Choroid plexus epithelial cell (primary cell): ENCODE measurements at regions not wholly inside any gene's neighbourhood (a gene's known extent, or its start where the extent isn't known, plus 50 kb on each side); places are given as distances from the start of the nearest gene placed in this dataset.
A peak's percentile ranks its signal among the peaks of the same experiment; 100 is the strongest.

Experiments
- DNase-seq: peaks from one replicate; pipeline ENCODE4 v3.0.0-alpha.2; 2010; ENCODE audit warnings: low read depth
- H3K4me3 ChIP-seq: 2 replicates; pipeline ENCODE4 v1.5.1; 2011; ENCODE audit warnings: low read depth, mild to moderate bottlenecking, control low read depth, low read length, moderate library complexity
- TF ChIP-seq, protein P1 (sequence below): conservative IDR thresholded peaks from 2 replicates; pipeline ENCODE4 v1.5.1; 2011; ENCODE audit warnings: low read depth, mild to moderate bottlenecking, control low read depth, inconsistent platforms, low read length, moderate library complexity

GRCh38 chr5:114221807-114222206, 140.1 kb upstream of the KCNN2 start:
- H3K4me3 ChIP-seq = no peak overlapping the region
- DNase-seq = no peak
- TF ChIP-seq, protein P1, sequence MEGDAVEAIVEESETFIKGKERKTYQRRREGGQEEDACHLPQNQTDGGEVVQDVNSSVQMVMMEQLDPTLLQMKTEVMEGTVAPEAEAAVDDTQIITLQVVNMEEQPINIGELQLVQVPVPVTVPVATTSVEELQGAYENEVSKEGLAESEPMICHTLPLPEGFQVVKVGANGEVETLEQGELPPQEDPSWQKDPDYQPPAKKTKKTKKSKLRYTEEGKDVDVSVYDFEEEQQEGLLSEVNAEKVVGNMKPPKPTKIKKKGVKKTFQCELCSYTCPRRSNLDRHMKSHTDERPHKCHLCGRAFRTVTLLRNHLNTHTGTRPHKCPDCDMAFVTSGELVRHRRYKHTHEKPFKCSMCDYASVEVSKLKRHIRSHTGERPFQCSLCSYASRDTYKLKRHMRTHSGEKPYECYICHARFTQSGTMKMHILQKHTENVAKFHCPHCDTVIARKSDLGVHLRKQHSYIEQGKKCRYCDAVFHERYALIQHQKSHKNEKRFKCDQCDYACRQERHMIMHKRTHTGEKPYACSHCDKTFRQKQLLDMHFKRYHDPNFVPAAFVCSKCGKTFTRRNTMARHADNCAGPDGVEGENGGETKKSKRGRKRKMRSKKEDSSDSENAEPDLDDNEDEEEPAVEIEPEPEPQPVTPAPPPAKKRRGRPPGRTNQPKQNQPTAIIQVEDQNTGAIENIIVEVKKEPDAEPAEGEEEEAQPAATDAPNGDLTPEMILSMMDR = no peak

DNA sequence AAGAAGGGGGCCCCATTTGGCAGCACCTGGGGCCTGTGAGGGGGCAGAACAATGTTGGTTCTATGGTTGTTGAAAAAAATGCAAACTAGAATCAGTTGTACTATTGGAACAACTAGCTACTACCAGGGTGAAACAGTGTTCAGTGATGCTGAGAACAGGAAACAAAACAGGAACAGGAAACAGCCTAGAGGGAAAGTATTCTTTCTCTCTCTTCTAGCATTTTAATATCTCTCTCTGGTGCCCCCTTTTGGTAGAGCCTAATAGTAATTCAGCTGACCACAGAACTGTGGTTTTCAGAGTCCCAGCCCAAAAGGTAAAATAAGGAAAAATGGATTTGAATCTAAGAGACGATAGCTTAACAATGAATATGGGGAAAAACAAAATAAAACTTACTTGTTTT, 138.0 kb upstream of the KCNN2 start:
- no peak overlapping the region for H3K4me3 ChIP-seq
- peak; percentile 56 for DNase-seq
- TF ChIP-seq, protein P1 = peak; percentile 61

GRCh38 chr5:114237766-114238165, 124.1 kb upstream of the KCNN2 start:
- TF ChIP-seq, protein P1 = no peak

DNA sequence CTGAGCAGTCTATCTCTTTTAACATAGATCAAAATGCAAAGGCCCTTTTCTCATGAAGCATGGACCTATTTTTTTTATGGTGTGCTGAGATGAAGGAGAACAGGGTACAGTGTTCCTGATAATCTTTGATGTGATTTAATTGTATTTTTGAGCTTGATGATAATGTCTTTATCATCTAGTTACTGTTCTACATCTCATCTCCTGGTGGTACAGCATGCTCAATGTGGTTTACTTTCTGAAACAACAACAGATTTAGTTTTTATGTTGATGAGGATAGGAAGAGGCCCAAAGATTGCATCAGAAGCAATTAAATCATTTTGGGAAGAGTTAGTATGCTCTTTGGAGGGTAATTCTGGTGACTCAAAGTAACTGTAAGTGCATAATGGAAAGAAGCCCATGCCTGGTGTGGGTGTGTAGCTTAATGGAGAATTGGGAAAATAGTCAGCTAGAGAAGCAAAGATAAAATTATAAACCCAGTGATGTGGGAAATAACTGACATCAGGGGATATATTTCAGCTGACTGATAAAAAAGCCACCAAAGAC, 123.0 kb upstream of the KCNN2 start:
- DNase-seq = no peak
- TF ChIP-seq, protein P1 = no peak
- no peak overlapping the region for H3K4me3 ChIP-seq

More at GRCh38 chr5:114237766-114238165, 124.1 kb upstream of the KCNN2 start:
- no peak overlapping the region for H3K4me3 ChIP-seq
- DNase-seq = peak; percentile 39

DNA sequence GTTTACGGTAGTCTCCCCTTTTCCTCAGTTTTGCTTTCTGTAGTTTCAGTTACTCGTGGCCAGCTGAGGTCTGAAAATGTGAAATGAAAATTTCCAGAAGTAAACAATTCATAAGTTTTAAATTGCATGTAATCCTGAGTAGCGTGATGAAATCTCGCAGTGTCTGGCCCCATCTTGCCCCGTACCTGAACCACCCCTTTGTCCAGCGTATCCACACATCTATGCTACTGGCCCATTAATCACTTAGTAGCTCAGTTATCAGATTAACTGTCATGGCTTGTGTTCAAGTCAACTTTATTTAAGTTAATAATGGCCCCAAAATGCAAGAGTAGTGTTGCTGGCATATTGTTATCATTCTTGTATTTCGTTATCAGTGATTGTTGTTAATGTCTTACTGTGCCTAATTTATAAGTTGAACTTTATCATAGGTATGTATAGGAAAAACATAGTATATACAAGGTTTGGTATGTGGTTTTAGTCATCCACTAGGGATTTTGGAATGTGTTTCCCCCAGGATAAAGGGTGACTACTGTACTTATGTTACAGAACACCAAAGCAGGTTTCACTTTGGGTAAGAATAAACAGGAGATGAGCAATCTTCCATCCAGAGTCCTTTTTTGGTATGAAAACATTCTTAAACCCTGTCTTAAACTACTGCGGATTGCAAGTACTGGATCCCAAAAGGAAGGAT, 118.4 kb upstream of the KCNN2 start:
- peak overlapping the region; percentile 23 for H3K4me3 ChIP-seq
- peak; percentile 68 for DNase-seq
- TF ChIP-seq, protein P1 = no peak

DNA sequence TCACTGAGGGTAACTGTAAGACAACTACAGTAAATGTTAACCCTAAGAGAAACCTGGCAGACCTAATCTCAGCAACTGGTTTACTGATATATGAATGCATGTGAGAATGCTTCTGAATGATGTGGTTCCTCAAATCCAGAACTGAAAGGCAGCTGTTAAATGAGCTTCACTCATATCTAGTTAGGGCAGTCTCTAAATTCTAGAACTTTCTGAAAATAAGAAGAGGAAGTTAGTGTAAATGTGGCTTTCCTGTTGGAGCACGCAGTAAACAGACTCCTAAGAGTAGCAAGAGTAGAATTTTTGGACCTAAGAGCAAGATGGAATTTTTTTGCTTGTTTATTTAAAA, 117.9 kb upstream of the KCNN2 start:
- TF ChIP-seq, protein P1 = no peak
- H3K4me3 ChIP-seq = no peak overlapping the region
- no peak for DNase-seq

GRCh38 chr5:114249823-114250222, 112.0 kb upstream of the KCNN2 start:
- no peak overlapping the region for H3K4me3 ChIP-seq
- TF ChIP-seq, protein P1 = no peak
- peak; percentile 51 for DNase-seq
